Uterus (tissue), 3 donors: ENCODE measurements at regions not wholly inside any gene's neighbourhood (a gene's known extent, or its start where the extent isn't known, plus 50 kb on each side); places are given as distances from the start of the nearest gene placed in this dataset.

Experiments
- DNase-seq, 2 donors: peaks; one replicate each; pipeline ENCODE4 v3.0.0-alpha.2; 2019 to 2020
- H3K27ac ChIP-seq, 2 donors: fragments of 200-600 bp; sonication (generic); 1 replicate in 1 of 2; 2 replicates in 1 of 2; pipeline ENCODE4 v1.5.1; 2016 to 2018
- H3K27me3 ChIP-seq, 2 donors: fragments of 200-600 bp; sonication (generic); one replicate each; pipeline ENCODE4 v1.5.1; 2018 to 2019; ENCODE audit warnings: control low read depth in 1 of 2
- H3K36me3 ChIP-seq, 2 donors: fragments of 200-600 bp; sonication (generic); one replicate each; pipeline ENCODE4 v1.5.1; 2019; ENCODE audit warnings: control low read depth in 1 of 2
- H3K4me1 ChIP-seq, 2 donors: fragments of 200-600 bp; sonication (generic); one replicate each; pipeline ENCODE4 v1.5.1; 2018 to 2019; ENCODE audit warnings: control low read depth in 1 of 2
- H3K4me3 ChIP-seq, 2 donors: fragments of 200-600 bp; sonication (generic); 1 replicate in 1 of 2; 2 replicates in 1 of 2; pipeline ENCODE4 v1.5.1; 2018 to 2019; ENCODE audit warnings: mild to moderate bottlenecking in 1 of 2
- H3K9me3 ChIP-seq, 2 donors: fragments of 200-600 bp; sonication (generic); one replicate each; pipeline ENCODE4 v1.5.1; 2019; ENCODE audit warnings: control low read depth in 1 of 2
- POLR2A ChIP-seq, 2 donors: fragments of 450-650 bp; IDR thresholded peaks; one replicate each; pipeline ENCODE4 v1.6.1; 2016; ENCODE audit warnings: antibody characterized with exemption in 2 of 2, mild to moderate bottlenecking in 1 of 2, moderate library complexity in 1 of 2
- intact Hi-C: fragments of 100-400 bp; cut with DNase I; formaldehyde crosslinking; loops from one replicate; pipeline ENCODE4 v1.15.1; 2023; ENCODE audit warnings: low total_unique reads
- TF ChIP-seq, protein P1 (sequence below), 4 experiments: fragments of 200-600 bp in 2 of 4; fragments of 450-650 bp in 2 of 4; sonication (generic) in 2 of 4; IDR thresholded peaks; one replicate each; pipeline ENCODE4 v1.5.1; 2016 to 2019; ENCODE audit warnings: antibody characterized with exemption in 4 of 4, mild to moderate bottlenecking in 2 of 4, moderate library complexity in 1 of 4
- donor health status: DM: yes; HTN: yes; CAD: no.

DNA sequence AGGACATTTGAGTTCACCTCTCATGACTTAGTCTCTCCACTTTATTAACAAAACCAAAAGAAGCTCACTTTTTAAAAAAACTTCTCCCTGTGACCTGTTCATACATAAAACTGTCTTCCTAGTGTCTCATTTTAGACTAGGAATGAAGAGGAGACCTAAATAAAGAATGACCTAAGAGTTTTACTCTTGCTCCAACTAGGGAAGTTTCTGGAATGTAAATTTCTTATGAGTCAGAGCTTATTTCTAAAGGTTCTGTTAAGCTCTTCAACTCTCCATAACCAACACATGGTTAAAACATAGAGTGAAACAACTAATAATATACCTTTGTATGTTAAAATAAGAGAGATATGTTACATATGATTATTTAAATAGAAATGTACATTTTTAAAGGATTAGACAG, 369.8 kb downstream of the EMP1 start:
- no peak overlapping the region for H3K4me3 ChIP-seq
- intact Hi-C loops: no loop called here

DNA sequence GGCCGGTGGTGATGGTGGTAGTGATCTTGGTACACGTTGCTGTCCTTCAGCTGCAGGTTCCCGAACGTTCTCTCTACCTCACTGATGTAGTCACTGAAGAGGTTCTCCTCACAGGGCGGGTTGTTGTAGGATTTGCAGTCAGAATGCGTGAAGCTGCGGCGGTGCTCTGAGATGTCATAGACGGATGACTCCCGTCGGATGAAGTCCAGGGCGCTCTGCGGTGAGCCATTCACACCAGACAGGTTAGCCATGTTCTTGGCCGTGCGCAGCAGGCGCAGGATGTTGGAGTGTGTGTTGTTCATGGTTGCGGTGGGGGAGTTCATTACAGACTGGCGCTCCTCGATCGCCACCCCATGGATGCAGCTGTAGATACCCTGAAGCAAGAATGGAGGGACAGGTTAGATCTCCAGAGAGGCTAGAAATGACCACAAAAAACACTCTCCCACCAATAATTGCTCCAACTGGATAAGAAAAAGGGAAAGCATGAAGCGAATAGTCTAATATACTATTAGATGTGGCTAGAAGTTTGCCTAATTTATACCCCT, 367.8 kb downstream of the EMP1 start:
- intact Hi-C loops: no loop called here
- Histone ChIP-seq H3K4me3 (no peak overlapping the region), H3K27ac (no peak overlapping the region), H3K27me3 (no peaks in the 10 kb centered on the region), H3K9me3 (no peaks in the 10 kb centered on the region), H3K4me1 (no peaks in the 10 kb centered on the region), H3K36me3 (no peaks in the 10 kb centered on the region)
- DNase-seq: no peak
- TF ChIP-seq POLR2A (IDR thresholded peaks at IDR 0.05): no peak
- TF ChIP-seq, protein P1, sequence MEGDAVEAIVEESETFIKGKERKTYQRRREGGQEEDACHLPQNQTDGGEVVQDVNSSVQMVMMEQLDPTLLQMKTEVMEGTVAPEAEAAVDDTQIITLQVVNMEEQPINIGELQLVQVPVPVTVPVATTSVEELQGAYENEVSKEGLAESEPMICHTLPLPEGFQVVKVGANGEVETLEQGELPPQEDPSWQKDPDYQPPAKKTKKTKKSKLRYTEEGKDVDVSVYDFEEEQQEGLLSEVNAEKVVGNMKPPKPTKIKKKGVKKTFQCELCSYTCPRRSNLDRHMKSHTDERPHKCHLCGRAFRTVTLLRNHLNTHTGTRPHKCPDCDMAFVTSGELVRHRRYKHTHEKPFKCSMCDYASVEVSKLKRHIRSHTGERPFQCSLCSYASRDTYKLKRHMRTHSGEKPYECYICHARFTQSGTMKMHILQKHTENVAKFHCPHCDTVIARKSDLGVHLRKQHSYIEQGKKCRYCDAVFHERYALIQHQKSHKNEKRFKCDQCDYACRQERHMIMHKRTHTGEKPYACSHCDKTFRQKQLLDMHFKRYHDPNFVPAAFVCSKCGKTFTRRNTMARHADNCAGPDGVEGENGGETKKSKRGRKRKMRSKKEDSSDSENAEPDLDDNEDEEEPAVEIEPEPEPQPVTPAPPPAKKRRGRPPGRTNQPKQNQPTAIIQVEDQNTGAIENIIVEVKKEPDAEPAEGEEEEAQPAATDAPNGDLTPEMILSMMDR (IDR thresholded peaks at IDR 0.05): no peak

More for the DNA sequence above, 369.8 kb downstream of the EMP1 start:
- Histone ChIP-seq H3K4me1 (no peaks in the 10 kb centered on the region), H3K36me3 (no peaks in the 10 kb centered on the region), H3K27ac (no peak overlapping the region), H3K27me3 (no peaks in the 10 kb centered on the region), H3K9me3 (no peaks in the 10 kb centered on the region)
- TF ChIP-seq, protein P1 (IDR thresholded peaks at IDR 0.05): no peak
- no peak for TF ChIP-seq POLR2A (IDR thresholded peaks at IDR 0.05)
- no peak for DNase-seq

GRCh38 chr12:13563743-13564125, 367.2 kb downstream of the EMP1 start:
- no peak overlapping the region for H3K4me3 ChIP-seq
- no peaks in the 10 kb centered on the region for H3K9me3 ChIP-seq
- intact Hi-C loops: no loop called here
- no peaks in the 10 kb centered on the region for H3K4me1 ChIP-seq
- no peaks in the 10 kb centered on the region for H3K27me3 ChIP-seq
- no peaks in the 10 kb centered on the region for H3K36me3 ChIP-seq
- H3K27ac ChIP-seq: no peak overlapping the region
- TF ChIP-seq POLR2A (IDR thresholded peaks at IDR 0.05): no peak
- TF ChIP-seq, protein P1 (IDR thresholded peaks at IDR 0.05): no peak
- DNase-seq: no peak

DNA sequence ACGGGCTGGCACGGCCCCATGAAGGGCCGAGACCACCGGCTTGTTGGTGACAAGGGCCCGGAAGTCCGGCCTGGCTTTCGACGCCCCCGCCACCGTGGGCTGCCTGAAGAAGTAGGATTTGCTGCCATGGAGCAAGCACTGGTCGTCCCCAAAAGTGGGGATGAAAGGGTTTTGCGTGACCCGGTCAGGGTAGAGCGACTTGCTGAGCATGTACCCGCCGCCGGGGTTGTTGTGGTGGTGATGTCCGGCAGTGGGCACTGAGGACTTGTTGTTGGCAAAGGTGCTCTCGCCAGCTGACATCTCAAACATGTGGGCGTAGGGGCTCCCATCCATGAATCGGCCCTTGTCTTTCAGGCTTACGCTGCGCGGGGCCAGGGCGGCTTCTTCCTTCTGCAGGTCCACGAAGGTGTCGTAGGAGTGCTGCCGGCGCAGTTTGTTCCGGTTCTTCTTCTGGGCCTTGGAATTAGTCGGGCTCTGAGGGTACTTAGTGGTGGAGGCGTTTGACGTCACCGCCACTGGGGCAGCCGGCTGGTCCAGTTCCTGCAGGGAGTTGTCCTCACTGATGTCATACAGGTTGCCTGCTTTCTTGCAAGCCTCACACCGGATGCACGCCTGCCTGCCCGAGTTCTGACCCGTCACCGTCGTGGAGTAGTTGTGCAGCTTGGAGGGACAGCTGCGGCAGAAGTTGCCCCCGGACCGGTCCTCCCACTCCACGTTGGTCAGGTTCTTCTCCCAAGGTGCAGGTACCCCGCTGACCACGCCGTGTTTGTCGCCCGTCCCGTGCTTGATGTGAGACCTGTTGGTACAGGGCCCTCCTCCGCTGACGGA, 366.6 kb downstream of the EMP1 start:
- Histone ChIP-seq H3K27ac (no peak overlapping the region), H3K4me1 (no peaks in the 10 kb centered on the region), H3K36me3 (no peaks in the 10 kb centered on the region), H3K4me3 (no peak overlapping the region), H3K27me3 (no peaks in the 10 kb centered on the region), H3K9me3 (no peaks in the 10 kb centered on the region)
- TF ChIP-seq, protein P1 (IDR thresholded peaks at IDR 0.05): no peak
- TF ChIP-seq POLR2A (IDR thresholded peaks at IDR 0.05): no peak
- DNase-seq: no peak
- intact Hi-C loops: no loop called here

DNA sequence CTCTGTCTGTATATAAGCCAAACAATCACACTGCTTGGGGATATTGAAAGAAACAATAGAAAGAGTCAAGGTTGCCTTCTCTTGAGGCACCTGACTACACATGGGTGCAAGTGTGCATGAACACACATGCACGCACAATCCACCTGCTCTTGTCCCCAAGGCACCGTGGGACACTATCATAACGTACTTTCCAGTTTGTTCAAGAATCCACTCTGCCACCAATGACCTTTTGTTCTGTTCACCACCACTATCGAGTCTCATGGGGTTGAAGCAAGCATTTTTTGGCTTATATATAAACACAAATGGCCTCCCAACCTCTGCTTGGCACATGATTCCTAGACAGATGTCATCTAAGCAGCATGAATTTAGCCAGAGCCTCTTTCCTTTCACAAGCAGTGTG, 365.4 kb downstream of the EMP1 start:
- intact Hi-C loops: no loop called here
- H3K27ac ChIP-seq: no peak overlapping the region
- H3K9me3 ChIP-seq: no peaks in the 10 kb centered on the region
- DNase-seq: no peak
- no peaks in the 10 kb centered on the region for H3K27me3 ChIP-seq
- H3K36me3 ChIP-seq: no peaks in the 10 kb centered on the region
- no peaks in the 10 kb centered on the region for H3K4me1 ChIP-seq
- no peak overlapping the region for H3K4me3 ChIP-seq
- TF ChIP-seq, protein P1 (IDR thresholded peaks at IDR 0.05): no peak
- TF ChIP-seq POLR2A (IDR thresholded peaks at IDR 0.05): no peak
